Endodermal cell (in vitro differentiated cells): ENCODE measurements at regions not wholly inside any gene's neighbourhood (a gene's known extent, or its start where the extent isn't known, plus 50 kb on each side); places are given as distances from the start of the nearest gene placed in this dataset.

Experiments used
- DNase-seq: peaks from one replicate; pipeline ENCODE4 v3.0.0-alpha.2; 2017
- H3K27ac ChIP-seq: 2 replicates; pipeline ENCODE4 v1.5.1; 2013; ENCODE audit warnings: mild to moderate bottlenecking, low read depth, low read length, moderate library complexity
- H3K27me3 ChIP-seq: 2 replicates; pipeline ENCODE4 v1.6.1; 2013; ENCODE audit warnings: mild to moderate bottlenecking, low read length, moderate library complexity; ENCODE audit not compliant: insufficient read depth, control insufficient read depth, poor library complexity, severe bottlenecking
- H3K36me3 ChIP-seq: 2 replicates; pipeline ENCODE4 v1.7.0; 2013; ENCODE audit warnings: mild to moderate bottlenecking, low read length, moderate library complexity; ENCODE audit not compliant: control insufficient read depth, insufficient read depth
- H3K4me1 ChIP-seq: one replicate; pipeline ENCODE4 v1.7.0; 2013; ENCODE audit warnings: low read length; ENCODE audit not compliant: control insufficient read depth, insufficient read depth
- H3K4me3 ChIP-seq: 2 replicates; pipeline ENCODE4 v1.5.1; 2013; ENCODE audit warnings: mild to moderate bottlenecking, low read length, moderate library complexity
- H3K9ac ChIP-seq: 2 replicates; pipeline ENCODE4 v1.6.1; 2013; ENCODE audit warnings: mild to moderate bottlenecking, low read length, moderate library complexity; ENCODE audit not compliant: poor library complexity, severe bottlenecking; ENCODE audit errors: extremely low read depth
- H3K9me3 ChIP-seq: 2 replicates; pipeline ENCODE4 v1.6.1; 2013; ENCODE audit warnings: mild to moderate bottlenecking, low read length, moderate library complexity; ENCODE audit not compliant: control insufficient read depth
- H3K27ac Mint-ChIP-seq: 2 replicates; pipeline ENCODE4 v1.8.0; 2020; ENCODE audit warnings: mixed read lengths
- H3K27me3 Mint-ChIP-seq: 2 replicates; pipeline ENCODE4 v1.8.0; 2021; ENCODE audit warnings: mild to moderate bottlenecking, mixed read lengths; ENCODE audit not compliant: insufficient read depth
- H3K36me3 Mint-ChIP-seq: 2 replicates; pipeline ENCODE4 v1.8.0; 2020; ENCODE audit warnings: low read depth, mixed read lengths
- H3K4me1 Mint-ChIP-seq: 2 replicates; pipeline ENCODE4 v1.8.0; 2020; ENCODE audit warnings: mixed read lengths
- H3K4me3 Mint-ChIP-seq: 2 replicates; pipeline ENCODE4 v1.8.0; 2020; ENCODE audit warnings: mild to moderate bottlenecking, moderate library complexity, mixed read lengths
- H3K9me3 Mint-ChIP-seq: 2 replicates; pipeline ENCODE4 v1.8.0; 2020; ENCODE audit warnings: mild to moderate bottlenecking, mixed read lengths
- CTCF ChIP-seq: fragments of 200-600 bp; sonication (generic); conservative IDR thresholded peaks from 2 replicates; pipeline ENCODE4 v1.5.0; 2021; ENCODE audit warnings: antibody characterized with exemption, mild to moderate bottlenecking
- WGBS, 2 experiments: methylation state at CpG; one replicate each; pipeline versions ENCODE4 v1.1.5 to v1.1.7; 2013; ENCODE audit warnings: missing lambda C conversion rate in 2 of 2, mixed read lengths in 1 of 2; ENCODE audit not compliant: insufficient coverage in 1 of 2, insufficient read length in 1 of 2; 5-methylcytosine and 5-hydroxymethylcytosine counted together

- no peak overlapping the region for H3K27ac ChIP-seq
- no peak overlapping the region for H3K4me3 Mint-ChIP-seq
- H3K4me1 Mint-ChIP-seq, result peaks cover 14% of the 10 kb centered on the region
- H3K9me3 ChIP-seq, result peaks cover 26% of the 10 kb centered on the region
- no peak overlapping the region for H3K4me3 ChIP-seq
- 88 to 100% methylated on average over 1 to 3 of the region's 4 CpGs for WGBS, 2 experiments
- no peaks in the 10 kb centered on the region for H3K36me3 Mint-ChIP-seq
- TF ChIP-seq CTCF, result no peak
- DNase-seq, result no peak
- no peak overlapping the region for H3K9ac ChIP-seq
- no peak overlapping the region for H3K27ac Mint-ChIP-seq
- no peaks in the 10 kb centered on the region for H3K27me3 Mint-ChIP-seq
- H3K9me3 Mint-ChIP-seq, result peaks cover 27% of the 10 kb centered on the region
- H3K27me3 ChIP-seq, result no peaks in the 10 kb centered on the region
- no peaks in the 10 kb centered on the region for H3K36me3 ChIP-seq
- H3K4me1 ChIP-seq, result peaks cover 3% of the 10 kb centered on the region
Observed at GRCh38 chr10:112027731-112028280, 155.8 kb downstream of the GPAM start.

- 90% methylated on average over 2 of the region's 2 CpGs; no CpG with 5 or more reads in 1 of the 2 experiments for WGBS, 2 experiments
- no peak overlapping the region for H3K4me3 ChIP-seq
- Mint-ChIP-seq H3K27me3 (no peaks in the 10 kb centered on the region), H3K27ac (no peak overlapping the region), H3K4me1 (peaks cover 14% of the 10 kb centered on the region), H3K4me3 (no peak overlapping the region), H3K36me3 (no peaks in the 10 kb centered on the region), H3K9me3 (peaks cover 40% of the 10 kb centered on the region)
- H3K27ac ChIP-seq, result no peak overlapping the region
- peaks cover 36% of the 10 kb centered on the region for H3K9me3 ChIP-seq
- no peak for TF ChIP-seq CTCF
- H3K36me3 ChIP-seq, result no peaks in the 10 kb centered on the region
- no peaks in the 10 kb centered on the region for H3K27me3 ChIP-seq
- H3K9ac ChIP-seq, result no peak overlapping the region
- H3K4me1 ChIP-seq, result peaks cover 3% of the 10 kb centered on the region
- DNase-seq, result no peak
Observed at GRCh38 chr10:112030431-112030830, 153.1 kb downstream of the GPAM start.

GRCh38 chr10:112039823-112040222 is 143.7 kb downstream of the GPAM start:
- no peak for DNase-seq
- H3K9me3 Mint-ChIP-seq, result peaks cover 18% of the 10 kb centered on the region
- H3K4me3 Mint-ChIP-seq, result no peak overlapping the region
- WGBS, 2 experiments, result 87 to 96% methylated on average over 3 of the region's 3 CpGs
- Histone ChIP-seq H3K4me3 (no peak overlapping the region), H3K27ac (no peak overlapping the region), H3K4me1 (no peaks in the 10 kb centered on the region), H3K27me3 (no peaks in the 10 kb centered on the region), H3K36me3 (no peaks in the 10 kb centered on the region), H3K9me3 (peaks cover 11% of the 10 kb centered on the region), H3K9ac (no peak overlapping the region)
- no peak for TF ChIP-seq CTCF
- H3K27me3 Mint-ChIP-seq, result peaks cover 2% of the 10 kb centered on the region
- H3K27ac Mint-ChIP-seq, result no peak overlapping the region
- H3K36me3 Mint-ChIP-seq, result no peaks in the 10 kb centered on the region
- H3K4me1 Mint-ChIP-seq, result no peaks in the 10 kb centered on the region
